Tibial nerve (tissue), 3 donors: ENCODE measurements at regions not wholly inside any gene's neighbourhood (a gene's known extent, or its start where the extent isn't known, plus 50 kb on each side); places are given as distances from the start of the nearest gene placed in this dataset.

ENCODE experiments used
- CTCF ChIP-seq, 5 experiments: fragments of 200-600 bp in 3 of 5; fragments of 450-650 bp in 2 of 5; sonication (generic) in 3 of 5; IDR thresholded peaks; one replicate each; pipeline ENCODE4 v1.5.1; 2016 to 2019; ENCODE audit warnings: antibody characterized with exemption in 5 of 5, mild to moderate bottlenecking in 3 of 5, moderate library complexity in 2 of 5
- POLR2A ChIP-seq, 2 donors: fragments of 450-650 bp; IDR thresholded peaks; one replicate each; pipeline ENCODE4 v1.6.1; 2017; ENCODE audit warnings: antibody characterized with exemption in 2 of 2, mild to moderate bottlenecking in 2 of 2, moderate library complexity in 2 of 2

DNA sequence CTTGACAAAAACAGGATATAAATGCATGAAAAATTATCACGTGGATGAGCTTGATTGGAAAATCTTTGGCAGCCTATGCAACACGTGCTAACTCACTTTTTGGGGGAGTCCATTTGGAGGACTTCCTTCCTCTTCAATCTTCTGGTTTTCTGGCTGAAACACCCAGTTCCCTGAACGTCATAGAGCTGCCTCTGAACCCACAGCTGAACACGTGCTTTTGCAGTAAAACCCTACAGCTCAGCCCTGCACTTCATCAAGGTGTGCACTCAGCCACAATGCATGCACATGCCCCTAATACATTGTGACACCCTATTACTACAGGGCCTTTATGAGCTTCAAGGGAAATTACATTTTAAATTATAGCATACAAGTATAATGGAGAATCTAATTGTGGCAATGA, 808.7 kb upstream of the AUTS2 start:
- TF ChIP-seq CTCF (IDR thresholded peaks at IDR 0.05) (no peak), POLR2A (IDR thresholded peaks at IDR 0.05) (no peak)
